Ovary (tissue), 3 donors: ENCODE measurements at regions not wholly inside any gene's neighbourhood (a gene's known extent, or its start where the extent isn't known, plus 50 kb on each side); places are given as distances from the start of the nearest gene placed in this dataset.

Source experiments
- EP300 ChIP-seq: sonication (generic); formaldehyde crosslinking; IDR thresholded peaks from one replicate; pipeline ENCODE4 v1.6.1; 2017; ENCODE audit warnings: antibody characterized with exemption
- TF ChIP-seq, protein P1 (sequence below), 3 donors: fragments of 450-650 bp in 2 of 3; fragments of 200-600 bp in 1 of 3; IDR thresholded peaks; one replicate each; pipeline versions ENCODE4 v1.5.1 to v1.8.0; 2016 to 2022; ENCODE audit warnings: antibody characterized with exemption in 3 of 3, mild to moderate bottlenecking in 1 of 3
- donor health status: DM: no; HTN: no; CAD: no.

DNA sequence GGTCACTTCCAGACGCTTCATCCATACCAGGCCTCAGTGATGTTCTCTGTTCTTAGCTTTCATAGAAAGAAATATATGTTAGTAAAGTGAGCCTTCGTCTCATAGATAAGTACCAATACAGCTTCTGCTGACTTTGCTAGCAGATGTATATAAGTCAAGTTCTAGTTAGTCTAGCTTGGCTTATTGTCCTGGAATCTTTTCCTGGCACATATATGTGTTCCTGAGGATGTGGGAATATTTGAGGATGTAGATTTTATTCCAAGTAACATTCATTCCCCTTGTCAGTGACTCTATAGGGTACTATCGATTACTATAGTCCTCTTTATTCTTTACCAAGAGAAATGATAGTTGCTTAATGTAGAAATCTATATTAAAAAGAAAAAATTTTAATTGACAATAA lies 135.2 kb upstream of the FAM9C start:
- TF ChIP-seq EP300, result no peak
- TF ChIP-seq, protein P1, sequence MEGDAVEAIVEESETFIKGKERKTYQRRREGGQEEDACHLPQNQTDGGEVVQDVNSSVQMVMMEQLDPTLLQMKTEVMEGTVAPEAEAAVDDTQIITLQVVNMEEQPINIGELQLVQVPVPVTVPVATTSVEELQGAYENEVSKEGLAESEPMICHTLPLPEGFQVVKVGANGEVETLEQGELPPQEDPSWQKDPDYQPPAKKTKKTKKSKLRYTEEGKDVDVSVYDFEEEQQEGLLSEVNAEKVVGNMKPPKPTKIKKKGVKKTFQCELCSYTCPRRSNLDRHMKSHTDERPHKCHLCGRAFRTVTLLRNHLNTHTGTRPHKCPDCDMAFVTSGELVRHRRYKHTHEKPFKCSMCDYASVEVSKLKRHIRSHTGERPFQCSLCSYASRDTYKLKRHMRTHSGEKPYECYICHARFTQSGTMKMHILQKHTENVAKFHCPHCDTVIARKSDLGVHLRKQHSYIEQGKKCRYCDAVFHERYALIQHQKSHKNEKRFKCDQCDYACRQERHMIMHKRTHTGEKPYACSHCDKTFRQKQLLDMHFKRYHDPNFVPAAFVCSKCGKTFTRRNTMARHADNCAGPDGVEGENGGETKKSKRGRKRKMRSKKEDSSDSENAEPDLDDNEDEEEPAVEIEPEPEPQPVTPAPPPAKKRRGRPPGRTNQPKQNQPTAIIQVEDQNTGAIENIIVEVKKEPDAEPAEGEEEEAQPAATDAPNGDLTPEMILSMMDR (IDR thresholded peaks at IDR 0.05), result no peak
